ENCODE measurements at regions not wholly inside any gene's neighbourhood (a gene's known extent, or its start where the extent isn't known, plus 50 kb on each side); places are given as distances from the start of the nearest gene placed in this dataset.

DNA sequence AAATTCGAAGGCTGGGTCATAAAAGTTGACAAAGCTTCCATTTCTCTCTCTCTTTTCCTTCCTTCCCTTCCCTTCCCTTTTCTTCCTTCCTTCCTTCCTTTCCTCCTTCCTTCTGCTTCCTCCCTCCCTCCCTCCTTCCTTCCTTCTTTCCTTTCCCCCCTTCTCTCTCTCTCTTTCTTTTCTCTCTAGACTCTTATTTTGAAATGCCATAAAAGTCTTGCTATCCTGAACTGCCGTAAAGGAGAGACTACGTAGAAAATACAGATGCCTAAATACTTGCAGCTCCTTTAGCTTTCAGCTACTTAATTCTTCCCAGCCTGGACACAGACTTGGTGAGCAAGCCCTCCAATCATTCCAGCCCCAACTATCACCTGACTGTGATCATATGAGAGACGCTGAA lies 1644.4 kb downstream of the FAM181B start:
- no peak for DNase-seq

DNA sequence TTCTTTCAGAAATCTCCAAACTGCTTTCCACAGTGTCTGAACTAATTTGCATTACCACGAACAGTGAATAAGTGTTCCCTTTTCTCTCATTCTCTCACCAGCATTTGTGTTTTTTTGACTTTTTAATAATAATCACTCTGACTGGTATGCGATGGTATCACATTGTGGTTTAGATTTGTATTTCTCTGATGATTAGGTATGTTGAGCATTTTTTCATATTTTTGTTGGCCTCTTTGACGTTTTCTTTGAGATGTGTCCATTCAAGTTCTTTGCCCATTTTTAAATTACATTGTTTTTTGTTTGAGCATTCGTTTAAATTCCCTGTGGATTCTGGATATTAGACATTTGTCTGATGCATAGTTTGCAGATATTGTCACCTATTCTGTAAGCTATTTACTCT lies 1639.6 kb upstream of the TENM4 start:
- DNase-seq = no peak

DNA sequence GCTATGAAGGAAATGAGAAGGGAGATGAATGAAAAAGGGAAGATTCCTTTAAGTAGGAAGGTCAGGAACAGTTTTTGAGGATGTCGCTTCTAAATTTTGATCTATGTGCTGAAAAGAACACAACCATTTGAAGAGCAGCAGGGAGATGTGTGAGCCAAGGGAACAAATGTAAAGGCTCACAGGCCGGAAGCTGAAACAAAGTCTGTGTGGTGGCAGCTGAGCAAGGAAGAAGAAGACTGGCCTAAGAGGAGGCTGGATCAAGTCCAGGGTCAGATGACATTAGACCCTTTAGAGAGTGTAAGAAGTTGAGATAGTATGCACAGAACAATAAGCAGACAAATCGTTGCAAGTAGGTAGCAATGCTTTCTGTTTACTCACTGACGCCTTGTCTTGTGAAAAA lies 1631.4 kb upstream of the TENM4 start:
- DNase-seq = no peak

DNA sequence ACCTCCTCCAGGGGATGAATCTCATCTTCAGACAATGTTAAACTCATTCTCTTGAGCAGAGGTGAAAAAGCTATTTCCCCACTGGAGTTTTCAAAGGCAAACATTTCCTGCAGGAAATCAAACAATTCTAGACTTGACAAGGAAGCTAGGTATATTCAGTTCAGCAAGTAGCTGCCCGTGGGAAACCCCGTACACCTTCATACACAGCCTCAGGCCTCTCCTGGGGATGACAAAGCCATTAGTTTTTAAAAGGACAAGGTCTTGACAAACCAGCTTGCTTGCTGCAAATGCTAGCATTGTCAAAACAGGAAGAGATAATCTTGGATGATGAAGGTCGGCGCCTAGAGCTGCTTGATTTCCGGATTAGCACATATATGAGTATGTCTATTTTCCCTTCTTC lies 1630.8 kb upstream of the TENM4 start:
- DNase-seq = no peak

DNA sequence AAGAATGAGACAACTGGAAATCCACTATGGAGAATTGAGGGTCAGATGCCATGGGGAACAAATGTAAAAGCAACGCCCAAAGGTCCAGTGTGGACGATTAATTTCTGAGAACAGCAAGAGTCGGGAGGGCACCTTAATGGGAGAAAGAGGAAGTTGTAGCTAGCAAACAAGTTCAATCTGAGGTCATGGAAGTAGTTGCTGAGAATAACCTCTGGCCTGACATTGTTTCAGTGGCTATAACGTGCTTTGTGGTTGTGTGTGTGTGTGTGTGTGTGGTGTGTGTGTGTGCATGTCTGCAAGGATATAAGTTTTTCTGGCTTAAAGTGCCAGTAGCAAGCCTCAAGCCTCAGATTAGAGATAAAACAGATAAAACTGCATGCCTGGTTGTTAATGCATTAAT lies 1630.1 kb upstream of the TENM4 start:
- DNase-seq = no peak

DNA sequence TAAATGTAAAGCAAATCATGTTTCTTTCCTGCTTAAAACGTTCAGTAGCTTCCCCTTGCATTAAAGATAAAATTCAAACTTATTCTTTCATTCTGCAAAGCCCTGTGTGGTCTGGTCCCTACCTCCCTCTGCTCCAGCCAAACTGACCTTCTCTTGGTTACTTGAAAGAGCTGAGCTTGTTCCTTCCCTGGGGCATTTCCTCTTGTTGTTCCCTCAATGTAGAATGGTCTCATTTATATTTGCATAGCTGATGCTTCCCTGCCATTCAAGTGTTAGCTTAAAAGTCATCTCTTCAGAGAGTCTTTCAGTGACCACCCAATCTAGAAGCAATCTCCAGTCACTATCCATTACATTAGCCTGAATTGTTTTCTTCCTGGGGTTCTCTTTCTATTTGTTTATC lies 1618.5 kb upstream of the TENM4 start:
- DNase-seq = no peak

DNA sequence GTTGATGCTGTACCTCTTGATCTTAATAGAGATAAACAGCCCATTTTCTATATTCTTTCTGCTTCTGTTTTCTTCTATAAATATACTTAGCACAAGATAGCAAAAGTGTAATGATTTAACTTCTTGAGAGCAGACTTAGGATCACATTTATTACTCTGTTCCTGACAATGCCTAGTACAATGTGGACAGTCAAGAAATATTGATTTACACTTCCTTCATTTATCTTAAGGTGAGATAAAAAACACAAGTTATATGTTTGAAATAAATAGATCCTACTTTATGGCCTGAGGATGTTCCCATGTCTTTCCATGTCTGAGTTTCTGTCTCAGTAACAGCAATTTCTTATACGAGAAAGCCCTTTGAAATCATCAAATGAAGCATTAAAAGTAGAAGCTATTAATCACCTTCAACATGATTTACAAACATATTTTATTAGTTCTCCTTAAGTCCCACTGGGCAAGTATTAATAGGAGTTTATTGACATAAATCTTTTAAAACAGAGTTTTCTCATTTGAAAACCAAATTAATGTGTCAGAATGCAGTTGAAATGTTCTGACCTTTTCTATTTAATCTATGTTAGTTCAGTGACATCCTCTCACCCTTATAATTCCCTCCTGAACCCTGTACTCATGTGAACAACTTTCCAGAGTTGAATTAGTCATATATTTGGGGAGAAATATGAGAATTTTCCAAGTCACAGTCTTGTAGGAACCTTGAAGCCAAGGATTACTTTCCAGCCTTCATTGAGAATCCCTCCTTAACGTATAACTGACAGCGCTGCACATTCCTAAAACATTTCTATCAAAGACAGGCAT lies 1611.7 kb upstream of the TENM4 start:
- DNase-seq = no peak

DNA sequence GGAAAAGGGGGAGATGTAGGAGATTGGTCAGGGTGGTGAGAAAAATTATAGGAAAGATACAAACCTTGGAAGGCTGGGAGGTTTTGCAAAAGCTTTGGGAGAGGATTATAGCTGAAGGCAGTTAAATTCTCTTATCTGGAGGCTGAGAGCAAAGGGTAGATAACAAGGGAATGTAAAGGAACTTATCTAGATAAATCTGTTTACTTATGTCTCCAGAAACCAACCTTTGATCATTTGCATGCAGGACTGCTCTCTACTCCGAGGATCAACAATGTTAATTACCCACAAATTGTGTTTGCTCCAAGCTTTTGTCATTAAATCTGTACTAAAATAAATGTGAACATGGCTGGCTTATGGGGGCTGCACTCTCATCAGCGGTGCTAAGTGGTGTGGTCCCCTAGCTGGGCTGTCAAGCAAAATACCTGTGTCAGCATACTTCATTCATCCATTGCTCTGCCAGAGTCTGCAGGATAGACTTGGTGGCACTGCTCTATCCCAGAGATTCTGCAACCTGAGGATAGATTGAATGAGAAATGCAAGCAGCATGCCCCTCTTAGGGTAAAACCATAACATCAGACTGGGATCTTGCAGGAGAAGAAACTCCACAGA lies 1599.2 kb upstream of the TENM4 start:
- no peak for DNase-seq

DNA sequence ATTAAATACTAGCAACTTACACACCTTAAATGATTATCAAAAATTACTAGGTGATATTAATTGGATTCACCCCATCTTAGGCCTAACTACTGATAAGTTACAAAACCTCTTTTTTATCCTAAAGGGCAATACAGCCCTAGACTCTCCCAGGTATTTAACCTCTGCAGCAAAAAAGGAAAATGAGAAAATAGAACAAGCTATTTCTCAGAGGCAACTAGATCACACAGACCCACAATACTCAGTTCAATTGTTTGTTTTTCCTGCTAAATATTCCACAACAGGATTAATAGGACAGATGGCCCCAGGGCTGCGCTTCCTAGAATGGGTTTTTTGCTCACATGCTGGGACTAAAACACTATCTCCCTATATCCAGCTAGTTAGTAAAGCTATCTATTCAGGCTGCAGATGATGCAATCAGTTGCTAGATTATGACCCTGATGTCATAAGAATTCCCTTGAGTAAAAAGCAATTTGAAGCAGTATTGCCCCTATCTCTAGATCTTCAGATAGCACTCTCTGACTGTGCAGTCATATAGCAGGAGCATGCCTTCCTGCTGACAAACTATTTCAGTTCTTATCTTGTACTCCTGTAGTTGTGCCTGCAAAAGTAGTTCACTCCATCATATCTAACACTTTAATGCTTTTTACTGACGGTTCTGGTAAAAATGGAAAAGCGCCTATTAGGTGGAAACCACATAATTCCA lies 1595.5 kb upstream of the TENM4 start:
- DNase-seq = no peak

DNA sequence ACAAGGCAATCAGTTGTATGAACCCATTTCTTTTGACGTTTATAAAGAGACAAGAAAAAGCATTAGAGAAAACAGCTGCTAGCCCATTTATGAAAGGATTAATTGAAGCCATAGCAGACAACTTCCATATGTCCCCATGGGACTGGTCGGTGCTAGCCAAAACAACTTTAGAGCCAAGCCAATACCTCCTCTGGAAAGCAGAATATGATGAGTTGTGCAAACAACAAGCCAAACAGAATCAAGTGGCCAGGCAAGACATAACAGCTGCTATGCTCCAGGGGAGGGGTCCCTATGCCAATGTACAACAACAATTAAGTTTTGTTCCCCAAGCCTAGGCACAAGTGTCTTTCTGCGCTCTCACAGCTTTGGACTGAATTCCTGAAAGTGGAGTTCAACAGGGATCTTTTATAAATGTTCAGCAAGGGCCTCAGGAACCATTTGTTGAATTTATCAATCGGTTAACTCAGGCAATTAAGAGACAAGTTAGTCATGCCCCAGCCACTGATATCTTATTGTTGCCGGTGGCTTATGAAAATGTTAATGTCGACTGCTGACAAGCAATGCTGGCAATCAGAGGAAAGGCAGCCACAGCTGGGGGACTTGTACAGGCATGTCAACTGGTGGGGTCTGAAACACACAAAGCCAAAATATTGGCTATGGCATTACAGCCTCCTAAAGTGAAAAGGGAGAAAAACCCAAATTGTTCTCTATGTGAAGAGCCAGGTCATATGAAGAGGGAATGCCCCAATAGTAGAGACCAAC lies 1593.1 kb upstream of the TENM4 start:
- DNase-seq = no peak

DNA sequence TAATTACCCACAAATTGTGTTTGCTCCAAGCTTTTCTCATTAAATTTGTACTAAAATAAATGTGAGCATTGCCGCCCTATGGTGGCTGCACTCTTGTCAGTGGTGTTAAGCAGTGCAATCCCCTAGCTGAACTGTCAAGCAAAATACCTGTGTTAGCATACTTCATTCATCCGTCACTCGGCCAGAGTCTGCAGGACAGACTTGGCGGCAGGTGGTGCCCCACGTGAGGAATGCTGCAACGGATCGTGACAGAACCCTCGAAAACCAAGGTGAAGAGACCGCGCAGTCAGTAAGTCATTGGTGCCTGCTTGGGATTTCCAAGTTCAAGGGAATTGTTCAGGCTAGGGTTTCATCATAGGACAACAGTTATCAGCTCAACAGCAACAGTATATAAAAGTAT lies 1592.1 kb upstream of the TENM4 start:
- DNase-seq = no peak

DNA sequence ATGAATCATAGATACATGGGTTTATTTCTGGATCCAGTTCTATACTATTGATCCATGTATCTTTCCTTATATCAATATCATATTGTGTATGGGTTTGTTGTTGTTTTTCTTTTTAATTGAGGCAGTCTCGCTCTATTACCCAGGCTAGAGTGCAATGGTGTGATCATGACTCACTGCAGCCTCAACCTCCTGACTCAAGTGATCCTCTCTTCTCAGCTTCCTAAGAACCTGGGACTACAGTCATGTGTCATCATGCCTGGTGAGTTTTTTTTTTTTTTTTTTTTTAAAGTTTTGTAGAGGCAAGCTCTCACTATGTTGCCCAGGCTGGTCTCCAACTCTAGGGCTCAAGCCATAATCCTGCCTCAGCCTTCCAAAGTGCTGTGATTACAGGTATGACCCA lies 1589.4 kb upstream of the TENM4 start:
- no peak for DNase-seq

DNA sequence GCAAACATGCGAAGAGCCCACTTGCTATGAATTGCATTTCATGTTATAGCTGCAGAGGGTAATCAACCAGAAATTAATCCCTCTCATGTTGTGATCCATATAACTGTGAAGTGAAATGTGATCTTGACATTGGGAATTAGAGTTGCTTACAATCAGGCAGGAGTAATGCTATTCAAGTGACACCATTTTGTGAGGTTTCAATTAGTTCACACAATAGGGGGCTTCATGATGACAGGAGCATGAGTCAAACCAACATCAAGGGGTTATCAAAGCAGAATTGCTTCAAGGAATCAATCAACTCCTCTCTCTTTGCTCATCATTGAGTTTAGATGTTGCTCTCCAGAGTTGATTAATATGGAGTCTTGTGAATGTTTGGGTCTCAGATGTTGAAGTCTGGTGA lies 1585.2 kb upstream of the TENM4 start:
- DNase-seq = no peak

DNA sequence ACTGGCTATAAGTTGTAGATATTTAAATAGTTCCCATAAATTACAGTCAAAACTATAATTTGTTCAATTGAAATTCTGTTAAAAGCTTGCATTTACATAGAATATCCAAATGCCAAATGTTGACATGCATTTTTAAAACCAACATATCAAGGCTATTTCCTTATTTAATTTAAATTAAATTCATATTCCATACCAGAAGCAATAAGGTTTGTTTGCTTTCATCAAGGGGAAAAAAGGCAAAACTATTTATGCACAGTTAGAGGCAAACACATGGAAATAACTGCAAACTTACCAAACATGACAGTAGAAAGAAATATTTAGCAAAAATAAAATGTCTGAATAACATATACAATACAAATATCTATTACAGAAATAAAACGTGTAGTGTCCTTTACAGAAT lies 1581.2 kb upstream of the TENM4 start:
- DNase-seq = no peak

DNA sequence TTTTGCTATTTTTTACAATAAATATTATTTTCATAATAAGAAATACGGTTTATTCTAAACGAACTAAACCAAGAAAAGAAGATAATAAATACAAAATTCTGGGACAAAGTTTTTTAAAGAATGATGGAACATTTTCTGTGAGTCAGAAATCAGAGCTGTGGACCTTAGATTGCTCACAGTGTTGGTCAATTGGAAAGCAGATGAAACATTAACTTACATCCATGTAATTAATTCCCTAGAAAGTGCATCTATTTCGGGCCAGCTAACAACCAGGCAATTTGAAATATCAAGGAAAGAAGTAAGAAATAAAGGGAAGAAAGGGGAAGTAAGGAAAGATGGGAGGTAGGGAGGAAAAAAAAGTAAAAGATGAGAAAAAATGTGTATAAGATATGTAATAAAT lies 1569.8 kb upstream of the TENM4 start:
- DNase-seq = no peak

DNA sequence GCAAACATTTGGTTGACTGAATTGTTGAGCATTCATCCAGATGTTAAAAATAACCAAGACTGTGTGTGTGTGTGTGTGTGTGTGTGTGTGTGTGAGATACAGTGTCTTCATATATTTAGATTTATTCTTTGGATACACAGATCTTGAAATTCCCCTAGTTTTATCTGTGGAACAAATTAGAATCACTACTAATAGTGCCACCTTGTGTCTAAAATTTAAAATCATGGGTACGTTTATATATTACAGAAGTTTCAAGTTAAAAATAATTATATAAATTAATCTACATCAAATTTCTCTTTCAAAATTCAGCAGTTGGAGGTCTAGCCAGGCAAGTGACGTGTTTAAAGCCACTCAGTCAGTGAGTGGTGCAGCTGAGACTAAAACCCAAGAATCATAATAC lies 1566.2 kb upstream of the TENM4 start:
- DNase-seq = no peak

DNA sequence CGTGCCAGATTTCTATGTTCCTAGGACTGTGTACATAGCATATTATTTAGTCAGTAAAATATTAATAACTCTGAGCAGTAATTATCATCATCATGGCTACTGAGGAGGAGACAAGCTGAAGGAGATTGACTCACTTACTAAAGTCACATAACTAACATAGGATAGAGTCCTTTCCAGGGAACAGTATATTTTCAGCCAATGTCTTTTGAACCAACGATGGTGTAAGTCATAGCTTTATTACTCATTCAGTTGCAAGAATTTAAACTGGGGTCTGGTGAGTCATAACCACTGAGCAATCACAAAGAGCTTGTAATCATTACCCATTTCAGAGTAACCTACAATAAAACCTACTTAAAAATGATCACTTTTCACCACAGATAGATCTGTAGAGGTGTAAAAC lies 1564.8 kb upstream of the TENM4 start:
- no peak for DNase-seq

DNA sequence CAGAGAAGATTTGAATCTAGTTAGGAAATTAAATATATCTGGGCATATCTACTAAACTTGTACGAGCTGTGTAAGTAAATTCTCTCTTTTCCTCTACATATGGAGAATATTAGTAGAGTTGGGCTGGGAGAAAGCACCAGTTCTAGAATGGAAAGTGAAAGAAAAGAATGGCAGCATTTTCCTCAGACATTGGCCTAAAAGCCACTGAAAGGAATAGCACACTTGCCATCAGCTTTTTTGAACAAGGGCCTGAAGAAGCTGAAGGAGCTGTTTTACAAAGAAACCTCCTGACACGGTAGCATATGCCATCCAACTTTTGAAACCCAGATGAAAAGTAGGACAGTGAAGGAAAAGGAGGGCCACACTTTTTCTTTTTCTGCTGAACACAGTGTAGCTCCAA lies 1563.7 kb upstream of the TENM4 start:
- DNase-seq = no peak

DNA sequence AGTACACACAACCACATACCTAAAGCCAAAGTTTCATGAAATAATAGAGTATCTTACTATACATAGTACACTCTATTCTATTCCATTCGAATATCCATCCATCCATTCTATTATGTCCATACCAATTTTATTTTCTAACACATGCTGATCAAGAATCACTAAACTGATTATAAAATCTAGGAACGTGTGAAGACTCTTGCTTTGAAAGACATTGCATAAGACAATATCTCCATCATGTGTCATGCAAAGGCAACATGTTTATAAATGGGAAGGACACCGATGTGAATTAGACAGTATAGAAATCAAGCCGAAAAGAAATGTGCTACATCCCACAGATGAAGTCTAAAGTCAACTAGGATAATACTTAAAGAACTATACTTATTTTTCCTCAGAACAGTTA lies 1561.5 kb upstream of the TENM4 start:
- DNase-seq = no peak

DNA sequence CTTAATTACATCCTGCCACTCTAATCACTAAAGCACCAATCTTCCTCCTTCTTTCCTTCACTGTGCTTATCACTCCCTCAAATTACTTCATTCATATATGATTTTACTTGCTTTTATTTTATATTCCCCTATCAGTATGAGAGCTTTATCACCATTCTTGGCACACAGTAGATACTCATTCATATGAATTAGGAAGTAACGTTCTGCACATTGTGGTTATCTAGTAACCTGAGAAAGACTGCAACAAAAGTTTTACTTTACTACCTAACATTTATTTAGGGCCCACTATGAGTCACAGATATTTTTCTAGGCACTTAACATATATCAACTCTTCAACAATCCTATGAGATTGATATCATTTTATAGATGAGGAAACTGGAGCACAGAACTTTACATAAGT lies 1559.9 kb upstream of the TENM4 start:
- DNase-seq = no peak

DNA sequence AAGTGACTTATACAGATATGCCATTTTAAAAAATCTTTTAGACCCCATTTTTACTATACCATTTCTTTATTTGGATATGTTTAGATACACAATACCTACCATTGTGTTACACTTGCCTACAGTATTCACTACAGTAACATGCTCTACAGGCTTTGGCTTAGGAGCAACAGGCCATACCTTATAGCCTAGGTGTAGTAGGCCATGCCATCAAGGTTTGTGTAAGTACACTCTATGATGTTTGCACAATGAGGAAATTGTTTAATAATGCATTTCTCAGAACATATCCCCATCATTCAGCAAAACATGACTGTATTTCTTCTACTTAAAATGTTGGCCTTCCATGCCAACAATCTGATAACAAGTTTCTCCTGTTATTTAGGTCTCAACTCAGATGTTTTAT lies 1559.5 kb upstream of the TENM4 start:
- no peak for DNase-seq

DNA sequence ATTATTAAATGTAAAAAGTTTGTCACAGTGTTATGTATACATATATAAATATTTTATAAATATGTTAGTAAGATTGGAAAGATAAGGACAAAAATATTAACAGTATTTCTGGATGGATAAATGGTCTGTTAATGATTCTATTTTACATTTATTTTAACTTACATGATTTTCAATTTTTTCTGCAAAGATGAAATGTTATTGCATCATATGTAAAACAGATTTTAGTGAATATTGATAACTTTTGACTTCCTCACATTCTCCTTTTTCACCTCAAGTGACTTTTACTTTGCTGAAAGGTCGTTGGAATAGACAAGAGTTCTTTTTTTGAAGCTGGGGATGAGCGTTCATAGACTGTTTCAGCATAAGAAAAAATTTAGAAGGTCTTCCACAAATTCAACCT lies 1554.7 kb upstream of the TENM4 start:
- DNase-seq = no peak

DNA sequence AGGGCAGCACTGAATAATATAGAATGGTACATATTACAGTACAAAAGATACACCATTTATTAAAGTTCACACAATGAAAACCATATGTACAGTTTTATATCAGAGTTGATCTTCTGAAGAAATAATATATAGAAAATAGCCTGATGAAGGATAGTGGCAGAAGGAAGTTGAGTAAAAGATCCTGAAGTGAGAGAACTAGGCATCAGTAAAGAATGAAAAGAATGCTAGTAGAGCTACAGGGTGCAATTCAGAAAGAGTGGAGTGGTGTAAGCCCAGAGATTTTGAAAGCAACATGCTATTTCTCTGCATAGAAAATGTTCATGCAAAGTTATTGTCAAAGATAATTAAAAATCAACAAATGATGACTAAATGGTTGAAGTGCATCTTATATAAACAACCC lies 1552.7 kb upstream of the TENM4 start:
- DNase-seq = no peak

DNA sequence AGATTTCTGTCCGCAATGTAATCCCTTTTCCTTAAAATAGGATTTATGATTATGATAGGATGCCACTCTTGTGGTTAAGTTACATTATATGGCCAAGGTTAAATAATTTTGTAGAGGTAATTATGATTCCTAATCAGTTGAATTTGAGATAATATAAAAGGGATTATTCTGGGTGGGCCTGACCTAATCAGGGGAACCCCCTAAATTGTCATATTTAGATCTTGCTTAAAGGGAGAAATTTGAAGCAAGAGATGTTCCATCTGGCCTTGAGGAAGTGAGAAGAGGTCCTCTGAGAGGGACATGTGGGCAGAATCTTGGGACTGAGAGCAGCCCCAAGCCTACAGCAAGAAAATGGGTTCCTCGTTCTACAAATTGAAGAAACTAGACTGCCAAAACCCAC lies 1550.1 kb upstream of the TENM4 start:
- DNase-seq = no peak
